Osteocyte (in vitro differentiated cells): ENCODE measurements at regions not wholly inside any gene's neighbourhood (a gene's known extent, or its start where the extent isn't known, plus 50 kb on each side); places are given as distances from the start of the nearest gene placed in this dataset.

ENCODE experiments used
- DNase-seq: peaks from one replicate; pipeline ENCODE4 v3.0.0; 2021; ENCODE audit warnings: mixed read lengths; ENCODE audit not compliant: unreplicated experiment; ENCODE audit errors: extremely low spot score
- H3K27ac Mint-ChIP-seq: one replicate; pipeline ENCODE4 v1.8.0; 2021; ENCODE audit warnings: mild to moderate bottlenecking, mixed read lengths; ENCODE audit not compliant: unreplicated experiment
- H3K27me3 Mint-ChIP-seq: one replicate; pipeline ENCODE4 v1.8.0; 2021; ENCODE audit warnings: mixed read lengths; ENCODE audit not compliant: unreplicated experiment
- H3K36me3 Mint-ChIP-seq: one replicate; pipeline ENCODE4 v1.8.0; 2021; ENCODE audit warnings: mixed read lengths; ENCODE audit not compliant: unreplicated experiment
- H3K4me1 Mint-ChIP-seq: one replicate; pipeline ENCODE4 v1.8.0; 2021; ENCODE audit warnings: mixed read lengths; ENCODE audit not compliant: unreplicated experiment
- H3K4me3 Mint-ChIP-seq: one replicate; pipeline ENCODE4 v1.8.0; 2021; ENCODE audit warnings: mild to moderate bottlenecking, moderate library complexity, mixed read lengths; ENCODE audit not compliant: unreplicated experiment
- H3K9me3 Mint-ChIP-seq: one replicate; pipeline ENCODE4 v1.8.0; 2021; ENCODE audit warnings: mixed read lengths; ENCODE audit not compliant: unreplicated experiment
- TF ChIP-seq, protein P1 (sequence below): fragments of 200-600 bp; sonication (generic); IDR thresholded peaks from 2 replicates; pipeline ENCODE4 v1.5.0; 2021; ENCODE audit warnings: antibody characterized with exemption, mild to moderate bottlenecking, moderate library complexity

DNA sequence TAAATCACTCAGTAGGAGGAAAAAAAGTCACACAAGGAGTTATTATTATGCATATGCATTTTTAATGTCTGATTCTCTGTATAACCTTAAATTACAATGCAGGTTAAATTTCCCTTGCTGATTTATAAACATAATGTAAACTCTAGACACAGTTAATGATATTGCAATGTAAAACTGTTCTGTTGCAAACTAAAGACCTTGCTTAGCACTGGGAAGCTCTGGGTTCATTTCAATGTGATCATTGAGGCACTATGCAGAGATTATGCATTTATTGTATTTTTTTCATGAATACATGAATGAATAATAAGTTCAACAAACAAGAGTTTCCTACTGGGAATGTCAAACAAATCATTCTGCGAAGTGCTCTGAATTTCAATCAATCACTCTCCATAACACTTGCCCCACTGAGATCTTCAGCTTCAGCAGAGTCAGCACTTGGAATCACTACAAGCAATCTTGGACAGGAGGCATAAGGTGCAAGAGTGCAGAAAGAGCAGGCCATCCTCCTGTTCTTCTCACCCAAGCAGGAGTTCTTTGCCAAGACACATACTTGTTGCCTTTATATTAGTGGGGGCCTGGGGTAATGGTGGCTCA, 232.1 kb downstream of the CSNK1G3 start:
- H3K27me3 Mint-ChIP-seq: no peaks in the 10 kb centered on the region
- peaks cover 6% of the 10 kb centered on the region for H3K4me1 Mint-ChIP-seq
- H3K9me3 Mint-ChIP-seq: peaks cover 7% of the 10 kb centered on the region
- peaks cover 2% of the 10 kb centered on the region for H3K36me3 Mint-ChIP-seq
- TF ChIP-seq, protein P1, sequence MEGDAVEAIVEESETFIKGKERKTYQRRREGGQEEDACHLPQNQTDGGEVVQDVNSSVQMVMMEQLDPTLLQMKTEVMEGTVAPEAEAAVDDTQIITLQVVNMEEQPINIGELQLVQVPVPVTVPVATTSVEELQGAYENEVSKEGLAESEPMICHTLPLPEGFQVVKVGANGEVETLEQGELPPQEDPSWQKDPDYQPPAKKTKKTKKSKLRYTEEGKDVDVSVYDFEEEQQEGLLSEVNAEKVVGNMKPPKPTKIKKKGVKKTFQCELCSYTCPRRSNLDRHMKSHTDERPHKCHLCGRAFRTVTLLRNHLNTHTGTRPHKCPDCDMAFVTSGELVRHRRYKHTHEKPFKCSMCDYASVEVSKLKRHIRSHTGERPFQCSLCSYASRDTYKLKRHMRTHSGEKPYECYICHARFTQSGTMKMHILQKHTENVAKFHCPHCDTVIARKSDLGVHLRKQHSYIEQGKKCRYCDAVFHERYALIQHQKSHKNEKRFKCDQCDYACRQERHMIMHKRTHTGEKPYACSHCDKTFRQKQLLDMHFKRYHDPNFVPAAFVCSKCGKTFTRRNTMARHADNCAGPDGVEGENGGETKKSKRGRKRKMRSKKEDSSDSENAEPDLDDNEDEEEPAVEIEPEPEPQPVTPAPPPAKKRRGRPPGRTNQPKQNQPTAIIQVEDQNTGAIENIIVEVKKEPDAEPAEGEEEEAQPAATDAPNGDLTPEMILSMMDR: no peak
- H3K4me3 Mint-ChIP-seq: no peak overlapping the region
- H3K27ac Mint-ChIP-seq: no peak overlapping the region
- no peak for DNase-seq

DNA sequence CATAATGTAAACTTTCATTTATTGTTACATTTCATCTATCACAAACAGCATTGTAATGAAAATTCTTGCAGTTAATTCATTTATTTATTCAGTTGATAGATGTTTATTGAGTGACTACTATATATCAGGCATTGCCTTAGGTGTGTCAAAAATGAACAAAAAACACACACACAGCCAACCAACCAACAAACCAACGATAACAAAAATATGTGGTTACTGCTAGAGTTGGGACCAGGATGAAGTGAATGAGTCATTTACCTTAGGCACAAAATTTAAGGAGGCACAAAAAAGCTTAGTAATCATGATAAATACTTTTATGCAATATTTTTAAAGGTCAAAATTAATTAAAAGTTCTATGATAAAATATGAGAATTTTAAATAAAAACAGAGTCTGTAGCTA, 223.4 kb downstream of the CSNK1G3 start:
- no peaks in the 10 kb centered on the region for H3K4me1 Mint-ChIP-seq
- DNase-seq: no peak
- no peak overlapping the region for H3K27ac Mint-ChIP-seq
- peaks cover 3% of the 10 kb centered on the region for H3K36me3 Mint-ChIP-seq
- no peak overlapping the region for H3K4me3 Mint-ChIP-seq
- TF ChIP-seq, protein P1: no peak
- peaks cover 31% of the 10 kb centered on the region for H3K9me3 Mint-ChIP-seq
- no peaks in the 10 kb centered on the region for H3K27me3 Mint-ChIP-seq

DNA sequence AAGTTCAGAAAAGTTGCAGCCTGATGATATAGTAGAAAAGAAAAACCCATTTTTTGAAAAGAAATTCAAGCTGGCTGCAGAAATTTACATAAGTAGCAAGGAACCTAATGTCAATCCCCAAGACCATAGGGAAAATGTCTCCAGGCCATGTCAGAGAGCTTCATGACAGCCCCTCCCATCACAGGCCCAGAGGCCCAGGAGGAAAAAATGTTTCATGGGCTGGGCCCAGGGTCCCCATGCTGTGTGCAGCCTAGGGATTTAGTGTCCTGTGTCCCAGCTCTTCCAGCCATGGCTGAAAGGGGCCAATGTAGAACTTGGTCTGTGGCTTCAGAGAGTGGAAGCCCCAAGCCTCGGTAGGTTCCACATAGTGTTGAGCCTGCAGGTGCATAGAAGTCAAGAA, 220.3 kb downstream of the CSNK1G3 start:
- DNase-seq: no peak
- H3K4me3 Mint-ChIP-seq: no peak overlapping the region
- no peak overlapping the region for H3K27ac Mint-ChIP-seq
- H3K27me3 Mint-ChIP-seq: no peaks in the 10 kb centered on the region
- no peaks in the 10 kb centered on the region for H3K4me1 Mint-ChIP-seq
- TF ChIP-seq, protein P1: no peak
- no peaks in the 10 kb centered on the region for H3K36me3 Mint-ChIP-seq
- H3K9me3 Mint-ChIP-seq: peaks cover 40% of the 10 kb centered on the region

DNA sequence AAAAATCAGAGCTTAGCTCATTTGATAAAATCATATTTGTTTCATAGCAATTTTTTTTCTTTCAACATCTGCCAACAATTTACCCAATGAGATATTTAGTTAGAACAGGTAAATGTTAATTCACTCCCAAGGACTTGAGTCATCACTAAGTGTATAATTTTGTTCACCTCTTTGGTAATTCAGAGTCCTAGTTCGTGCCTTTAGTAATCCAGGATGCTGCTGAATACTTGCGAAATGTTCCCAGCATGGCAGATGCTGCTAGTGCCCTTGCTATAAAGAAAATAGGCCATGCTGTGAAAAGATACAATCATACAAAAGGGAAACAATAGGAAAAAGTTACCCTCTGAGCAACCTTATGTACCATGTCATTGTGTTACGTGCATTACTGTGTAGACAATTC, 210.5 kb downstream of the CSNK1G3 start:
- Mint-ChIP-seq H3K36me3 (peaks cover 5% of the 10 kb centered on the region), H3K27ac (no peak overlapping the region), H3K9me3 (peaks cover 28% of the 10 kb centered on the region), H3K4me3 (no peak overlapping the region), H3K27me3 (no peaks in the 10 kb centered on the region), H3K4me1 (peaks cover 9% of the 10 kb centered on the region)
- TF ChIP-seq, protein P1: no peak
- DNase-seq: no peak

DNA sequence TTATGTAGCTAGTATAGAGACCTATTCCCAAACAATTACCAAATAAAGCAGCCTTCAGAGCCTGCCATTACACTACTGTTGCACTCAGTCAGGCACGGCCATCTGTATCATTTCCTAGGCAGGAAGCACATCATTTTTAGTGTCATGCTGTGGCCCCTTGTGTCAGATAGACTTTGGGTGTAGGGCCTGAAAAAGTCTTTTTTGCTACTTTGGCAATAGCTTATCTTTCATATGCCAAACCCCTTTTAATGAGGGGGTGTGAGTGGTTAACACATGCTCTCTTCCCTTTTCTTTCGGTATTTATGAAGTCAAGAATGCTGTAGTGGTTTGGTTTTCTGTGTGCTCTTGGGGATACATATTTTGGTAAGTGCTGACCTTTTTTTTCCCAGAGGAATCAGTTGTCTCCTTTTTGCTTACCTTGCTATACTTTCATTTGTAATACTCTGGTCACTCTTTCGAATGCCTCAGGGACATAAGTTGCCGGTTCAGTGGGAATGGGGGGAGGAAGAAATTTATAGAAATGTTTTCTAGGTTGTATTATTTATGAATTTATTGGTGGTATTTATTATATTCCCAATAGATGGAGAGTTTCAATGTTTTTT, 209.8 kb downstream of the CSNK1G3 start:
- TF ChIP-seq, protein P1: no peak
- peaks cover 22% of the 10 kb centered on the region for H3K9me3 Mint-ChIP-seq
- H3K36me3 Mint-ChIP-seq: peaks cover 5% of the 10 kb centered on the region
- DNase-seq: no peak
- no peaks in the 10 kb centered on the region for H3K27me3 Mint-ChIP-seq
- no peak overlapping the region for H3K4me3 Mint-ChIP-seq
- no peak overlapping the region for H3K27ac Mint-ChIP-seq
- H3K4me1 Mint-ChIP-seq: peaks cover 9% of the 10 kb centered on the region
